HL-60 (cell line): ENCODE measurements at regions not wholly inside any gene's neighbourhood (a gene's known extent, or its start where the extent isn't known, plus 50 kb on each side); places are given as distances from the start of the nearest gene placed in this dataset.
"Not testable (repeated sequence)": the region's sequence is repeated elsewhere in the genome, so short reads cannot be mapped to it uniquely, and the experiment has no call there.

Source experiments
- GABPA ChIP-seq: IDR thresholded peaks from 2 replicates; pipeline ENCODE4 v1.6.1; 2012; ENCODE audit warnings: low read depth
- POLR2AphosphoS5 ChIP-seq: IDR thresholded peaks from 2 replicates; pipeline ENCODE4 v1.6.1; 2012; ENCODE audit warnings: low read depth
- SPI1 ChIP-seq: IDR thresholded peaks from 2 replicates; pipeline ENCODE4 v1.6.1; 2012; ENCODE audit warnings: low read depth, mild to moderate bottlenecking, borderline replicate concordance
- TF ChIP-seq, protein P1 (sequence below): IDR thresholded peaks from one replicate; pipeline ENCODE4 v1.5.1; 2011; ENCODE audit warnings: low read length, control low read depth, inconsistent platforms; ENCODE audit not compliant: insufficient read depth
- TF ChIP-seq, protein P2 (sequence below): IDR thresholded peaks from 2 replicates; pipeline ENCODE4 v1.6.1; 2012; ENCODE audit warnings: low read depth; ENCODE audit not compliant: insufficient replicate concordance

DNA sequence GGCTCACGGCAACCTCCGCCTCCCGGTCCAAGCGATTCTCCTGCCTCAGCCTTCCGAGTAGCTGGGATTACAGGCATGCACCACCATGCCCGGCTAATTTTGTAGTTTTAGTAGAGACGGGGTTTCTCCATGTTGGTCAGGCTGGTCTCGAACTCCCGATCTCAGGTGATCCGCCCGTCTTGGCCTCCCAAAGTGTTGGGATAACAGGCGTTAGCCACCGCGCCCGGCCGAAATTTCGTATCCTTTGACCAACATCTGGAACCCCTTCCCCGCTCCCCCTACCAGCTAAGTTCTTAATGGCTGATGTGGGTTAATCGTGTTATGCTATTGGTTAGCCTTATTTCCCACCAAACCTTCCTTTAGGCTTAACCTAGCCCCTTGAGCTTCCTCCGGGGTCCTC is 113.6 kb downstream of the KLF13 start:
- TF ChIP-seq, protein P1, sequence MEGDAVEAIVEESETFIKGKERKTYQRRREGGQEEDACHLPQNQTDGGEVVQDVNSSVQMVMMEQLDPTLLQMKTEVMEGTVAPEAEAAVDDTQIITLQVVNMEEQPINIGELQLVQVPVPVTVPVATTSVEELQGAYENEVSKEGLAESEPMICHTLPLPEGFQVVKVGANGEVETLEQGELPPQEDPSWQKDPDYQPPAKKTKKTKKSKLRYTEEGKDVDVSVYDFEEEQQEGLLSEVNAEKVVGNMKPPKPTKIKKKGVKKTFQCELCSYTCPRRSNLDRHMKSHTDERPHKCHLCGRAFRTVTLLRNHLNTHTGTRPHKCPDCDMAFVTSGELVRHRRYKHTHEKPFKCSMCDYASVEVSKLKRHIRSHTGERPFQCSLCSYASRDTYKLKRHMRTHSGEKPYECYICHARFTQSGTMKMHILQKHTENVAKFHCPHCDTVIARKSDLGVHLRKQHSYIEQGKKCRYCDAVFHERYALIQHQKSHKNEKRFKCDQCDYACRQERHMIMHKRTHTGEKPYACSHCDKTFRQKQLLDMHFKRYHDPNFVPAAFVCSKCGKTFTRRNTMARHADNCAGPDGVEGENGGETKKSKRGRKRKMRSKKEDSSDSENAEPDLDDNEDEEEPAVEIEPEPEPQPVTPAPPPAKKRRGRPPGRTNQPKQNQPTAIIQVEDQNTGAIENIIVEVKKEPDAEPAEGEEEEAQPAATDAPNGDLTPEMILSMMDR = not testable (repeated sequence)
- not testable (repeated sequence) for TF ChIP-seq POLR2AphosphoS5, SPI1, GABPA
- TF ChIP-seq, protein P2, sequence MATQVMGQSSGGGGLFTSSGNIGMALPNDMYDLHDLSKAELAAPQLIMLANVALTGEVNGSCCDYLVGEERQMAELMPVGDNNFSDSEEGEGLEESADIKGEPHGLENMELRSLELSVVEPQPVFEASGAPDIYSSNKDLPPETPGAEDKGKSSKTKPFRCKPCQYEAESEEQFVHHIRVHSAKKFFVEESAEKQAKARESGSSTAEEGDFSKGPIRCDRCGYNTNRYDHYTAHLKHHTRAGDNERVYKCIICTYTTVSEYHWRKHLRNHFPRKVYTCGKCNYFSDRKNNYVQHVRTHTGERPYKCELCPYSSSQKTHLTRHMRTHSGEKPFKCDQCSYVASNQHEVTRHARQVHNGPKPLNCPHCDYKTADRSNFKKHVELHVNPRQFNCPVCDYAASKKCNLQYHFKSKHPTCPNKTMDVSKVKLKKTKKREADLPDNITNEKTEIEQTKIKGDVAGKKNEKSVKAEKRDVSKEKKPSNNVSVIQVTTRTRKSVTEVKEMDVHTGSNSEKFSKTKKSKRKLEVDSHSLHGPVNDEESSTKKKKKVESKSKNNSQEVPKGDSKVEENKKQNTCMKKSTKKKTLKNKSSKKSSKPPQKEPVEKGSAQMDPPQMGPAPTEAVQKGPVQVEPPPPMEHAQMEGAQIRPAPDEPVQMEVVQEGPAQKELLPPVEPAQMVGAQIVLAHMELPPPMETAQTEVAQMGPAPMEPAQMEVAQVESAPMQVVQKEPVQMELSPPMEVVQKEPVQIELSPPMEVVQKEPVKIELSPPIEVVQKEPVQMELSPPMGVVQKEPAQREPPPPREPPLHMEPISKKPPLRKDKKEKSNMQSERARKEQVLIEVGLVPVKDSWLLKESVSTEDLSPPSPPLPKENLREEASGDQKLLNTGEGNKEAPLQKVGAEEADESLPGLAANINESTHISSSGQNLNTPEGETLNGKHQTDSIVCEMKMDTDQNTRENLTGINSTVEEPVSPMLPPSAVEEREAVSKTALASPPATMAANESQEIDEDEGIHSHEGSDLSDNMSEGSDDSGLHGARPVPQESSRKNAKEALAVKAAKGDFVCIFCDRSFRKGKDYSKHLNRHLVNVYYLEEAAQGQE = not testable (repeated sequence)
